ENCODE measurements at regions not wholly inside any gene's neighbourhood (a gene's known extent, or its start where the extent isn't known, plus 50 kb on each side); places are given as distances from the start of the nearest gene placed in this dataset.

DNA sequence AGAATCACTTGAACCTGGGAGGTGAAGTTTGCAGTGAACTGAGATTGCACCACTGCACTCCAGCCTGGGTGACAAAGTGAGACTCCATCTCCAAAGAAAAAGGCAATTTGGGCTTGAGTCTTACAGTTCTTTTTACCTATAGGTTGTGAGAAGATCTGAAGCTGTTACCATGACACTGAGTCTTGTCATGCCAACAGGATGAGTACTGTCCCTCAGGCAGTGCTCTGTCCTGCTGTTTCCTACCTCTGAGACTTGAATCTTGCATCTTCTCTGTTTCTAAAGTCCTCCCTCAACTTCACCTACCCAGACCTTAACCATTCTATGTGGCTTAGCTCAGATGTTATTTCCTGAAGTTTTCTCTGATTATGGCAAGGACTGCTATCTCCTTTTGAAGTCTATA, 400.8 kb upstream of the PRICKLE1 start:
- TF ChIP-seq CTCF (IDR thresholded peaks at IDR 0.05; ENCODE audit: insufficient read depth, low read length), result no peak
- TF ChIP-seq POLR2AphosphoS5 (IDR thresholded peaks at IDR 0.05; ENCODE audit: low read depth), result no peak
- TF ChIP-seq, protein P1, sequence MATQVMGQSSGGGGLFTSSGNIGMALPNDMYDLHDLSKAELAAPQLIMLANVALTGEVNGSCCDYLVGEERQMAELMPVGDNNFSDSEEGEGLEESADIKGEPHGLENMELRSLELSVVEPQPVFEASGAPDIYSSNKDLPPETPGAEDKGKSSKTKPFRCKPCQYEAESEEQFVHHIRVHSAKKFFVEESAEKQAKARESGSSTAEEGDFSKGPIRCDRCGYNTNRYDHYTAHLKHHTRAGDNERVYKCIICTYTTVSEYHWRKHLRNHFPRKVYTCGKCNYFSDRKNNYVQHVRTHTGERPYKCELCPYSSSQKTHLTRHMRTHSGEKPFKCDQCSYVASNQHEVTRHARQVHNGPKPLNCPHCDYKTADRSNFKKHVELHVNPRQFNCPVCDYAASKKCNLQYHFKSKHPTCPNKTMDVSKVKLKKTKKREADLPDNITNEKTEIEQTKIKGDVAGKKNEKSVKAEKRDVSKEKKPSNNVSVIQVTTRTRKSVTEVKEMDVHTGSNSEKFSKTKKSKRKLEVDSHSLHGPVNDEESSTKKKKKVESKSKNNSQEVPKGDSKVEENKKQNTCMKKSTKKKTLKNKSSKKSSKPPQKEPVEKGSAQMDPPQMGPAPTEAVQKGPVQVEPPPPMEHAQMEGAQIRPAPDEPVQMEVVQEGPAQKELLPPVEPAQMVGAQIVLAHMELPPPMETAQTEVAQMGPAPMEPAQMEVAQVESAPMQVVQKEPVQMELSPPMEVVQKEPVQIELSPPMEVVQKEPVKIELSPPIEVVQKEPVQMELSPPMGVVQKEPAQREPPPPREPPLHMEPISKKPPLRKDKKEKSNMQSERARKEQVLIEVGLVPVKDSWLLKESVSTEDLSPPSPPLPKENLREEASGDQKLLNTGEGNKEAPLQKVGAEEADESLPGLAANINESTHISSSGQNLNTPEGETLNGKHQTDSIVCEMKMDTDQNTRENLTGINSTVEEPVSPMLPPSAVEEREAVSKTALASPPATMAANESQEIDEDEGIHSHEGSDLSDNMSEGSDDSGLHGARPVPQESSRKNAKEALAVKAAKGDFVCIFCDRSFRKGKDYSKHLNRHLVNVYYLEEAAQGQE (IDR thresholded peaks at IDR 0.05; ENCODE audit: insufficient replicate concordance, low read depth), result no peak

All from HL-60 (cell line).